Activated CD8-positive, alpha-beta memory T cell treated with anti-CD3 and anti-CD28 coated beads, Interleukin-2, amount 50 U/mL, for 48 hours (primary cell): ENCODE measurements at regions not wholly inside any gene's neighbourhood (a gene's known extent, or its start where the extent isn't known, plus 50 kb on each side); places are given as distances from the start of the nearest gene placed in this dataset.

Experiments used
- DNase-seq: peaks from one replicate; pipeline ENCODE4 v3.0.0-alpha.2; 2020

GRCh38 chr4:127534041-127534825 lies 98.5 kb upstream of the INTU start:
- no peak for DNase-seq

- DNase-seq, result no peak
Observed at GRCh38 chr4:127538016-127538415, 94.7 kb upstream of the INTU start.

DNA sequence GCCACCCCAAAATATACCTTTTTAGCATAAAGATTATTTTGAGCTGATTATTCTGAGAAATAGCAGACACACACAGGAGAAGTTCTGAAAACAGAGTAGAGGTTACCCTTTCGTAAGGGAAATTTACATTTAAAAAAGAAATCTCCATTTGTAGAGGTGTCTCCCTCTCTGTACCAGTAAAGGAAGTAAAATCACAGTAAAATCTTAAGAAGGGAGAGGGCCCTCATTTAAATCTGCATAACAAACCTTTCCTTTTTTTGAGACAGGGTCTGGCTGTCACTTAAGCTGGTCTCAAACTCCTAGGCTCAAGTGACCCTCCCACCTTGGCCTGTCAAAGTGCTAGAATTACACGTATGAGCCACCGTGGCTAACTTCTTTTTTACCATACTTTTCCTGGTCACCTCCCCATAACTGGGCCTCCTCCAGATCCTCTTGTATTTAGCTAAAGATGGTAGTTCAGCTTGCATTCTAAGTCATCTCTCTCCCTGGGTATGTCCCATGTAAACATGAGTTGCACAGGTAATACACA lies 92.2 kb upstream of the INTU start:
- no peak for DNase-seq

DNA sequence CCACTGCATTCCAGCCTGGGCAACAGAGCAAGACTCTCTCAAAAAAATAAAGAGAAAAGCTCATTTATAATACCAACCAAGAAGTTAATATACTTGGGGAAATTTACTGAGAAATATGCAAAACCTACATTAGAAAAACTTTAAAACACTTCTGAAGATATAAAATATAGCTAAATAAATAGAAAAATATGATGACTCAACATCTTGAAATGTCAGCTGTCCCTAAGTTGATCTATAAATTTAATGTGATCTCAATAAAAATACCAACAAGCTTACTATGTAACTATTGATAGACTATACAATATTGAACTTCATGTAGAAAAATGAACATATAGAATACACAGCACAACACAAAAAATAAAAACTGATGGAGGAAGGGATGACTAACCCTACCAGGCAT lies 87.5 kb upstream of the INTU start:
- no peak for DNase-seq

- DNase-seq, result no peak
Observed at GRCh38 chr4:127548990-127549925, 83.5 kb upstream of the INTU start.

GRCh38 chr4:127555106-127555505 lies 77.7 kb upstream of the INTU start:
- no peak for DNase-seq

GRCh38 chr4:127558088-127558487 lies 74.7 kb upstream of the INTU start:
- DNase-seq, result no peak

GRCh38 chr4:127558489-127559407 lies 74.0 kb upstream of the INTU start:
- no peak for DNase-seq

- DNase-seq, result no peak
Observed at GRCh38 chr4:127559981-127560380, 72.8 kb upstream of the INTU start.

DNA sequence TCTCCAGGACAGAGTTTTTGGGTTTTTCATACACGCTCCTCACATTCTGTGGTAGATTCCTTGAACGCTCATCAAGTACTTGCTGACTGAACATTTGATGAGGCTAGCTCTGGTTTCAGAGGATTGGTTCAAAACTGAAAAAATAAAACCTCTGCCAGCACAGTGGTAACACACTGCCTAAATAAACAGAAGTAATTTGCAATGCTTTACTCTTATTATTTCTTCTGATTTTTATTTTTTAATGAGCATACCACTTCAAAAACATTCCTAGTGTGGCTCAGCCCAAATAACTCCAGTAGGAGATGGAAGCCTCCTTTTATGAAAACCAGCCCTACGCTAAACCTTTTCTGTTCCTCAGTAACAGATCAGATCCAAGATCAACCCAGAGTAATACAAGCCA lies 72.0 kb upstream of the INTU start:
- DNase-seq, result no peak

GRCh38 chr4:127574643-127575042 lies 58.1 kb upstream of the INTU start:
- DNase-seq, result no peak

DNA sequence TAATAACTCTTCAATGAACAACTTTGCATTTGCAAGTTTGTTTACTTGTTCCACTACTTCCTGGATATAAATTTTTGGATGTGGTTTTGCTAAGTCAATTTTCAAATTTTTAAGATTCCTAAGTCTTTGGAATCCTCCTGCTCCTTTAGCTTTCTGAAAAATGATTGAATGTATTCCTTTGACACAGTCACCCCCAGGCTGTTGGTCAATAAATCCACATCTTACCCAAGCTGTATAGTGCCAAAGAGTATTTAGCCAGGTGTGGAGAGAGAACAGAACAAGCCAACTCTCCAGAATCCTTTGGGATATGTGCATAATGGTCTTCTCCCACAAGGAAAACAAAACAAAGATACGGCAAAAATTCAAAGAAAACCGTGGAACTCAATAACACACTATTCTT lies 56.9 kb upstream of the INTU start:
- no peak for DNase-seq

DNA sequence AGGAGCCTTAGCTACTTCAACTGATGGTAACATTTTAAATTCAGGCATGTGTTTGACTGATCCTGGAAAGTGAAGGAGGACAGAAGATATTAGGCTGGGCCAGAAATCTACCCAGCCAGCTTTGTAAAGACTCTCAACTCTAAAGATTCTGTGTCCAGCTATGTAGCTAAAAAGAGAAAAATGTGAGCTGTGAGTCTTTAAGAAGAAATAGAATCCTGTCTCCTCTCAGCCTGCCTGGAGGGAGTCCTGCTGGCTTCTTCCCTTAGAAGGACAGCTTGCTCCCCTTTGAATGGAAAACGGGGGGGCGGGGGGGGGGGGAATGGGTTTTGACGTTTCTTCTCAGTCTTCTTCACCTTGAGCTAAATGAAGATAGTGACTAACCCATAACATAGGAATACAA lies 54.3 kb upstream of the INTU start:
- DNase-seq, result no peak

DNA sequence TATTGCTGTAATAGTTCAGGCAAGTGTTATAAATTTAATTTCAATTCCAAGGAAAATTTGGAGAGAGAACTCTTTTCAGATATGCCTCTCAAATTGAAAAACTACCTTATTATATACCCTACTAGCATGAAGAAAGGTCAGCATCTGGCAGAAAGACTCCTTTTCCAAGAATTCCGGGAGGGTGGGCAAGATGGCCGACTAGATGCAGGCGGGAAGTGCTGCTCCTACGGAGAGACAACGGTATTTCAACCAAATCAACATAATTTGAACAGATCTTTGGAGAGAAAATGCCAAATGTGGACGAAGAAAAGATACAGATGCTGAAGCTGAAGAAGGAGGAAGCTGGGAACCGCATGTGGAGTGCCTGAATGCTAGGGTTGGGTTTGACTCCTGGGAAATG lies 53.8 kb upstream of the INTU start:
- no peak for DNase-seq

- no peak for DNase-seq
Observed at GRCh38 chr4:127579821-127580220, 52.9 kb upstream of the INTU start.

GRCh38 chr4:127580300-127580699 lies 52.5 kb upstream of the INTU start:
- no peak for DNase-seq

DNA sequence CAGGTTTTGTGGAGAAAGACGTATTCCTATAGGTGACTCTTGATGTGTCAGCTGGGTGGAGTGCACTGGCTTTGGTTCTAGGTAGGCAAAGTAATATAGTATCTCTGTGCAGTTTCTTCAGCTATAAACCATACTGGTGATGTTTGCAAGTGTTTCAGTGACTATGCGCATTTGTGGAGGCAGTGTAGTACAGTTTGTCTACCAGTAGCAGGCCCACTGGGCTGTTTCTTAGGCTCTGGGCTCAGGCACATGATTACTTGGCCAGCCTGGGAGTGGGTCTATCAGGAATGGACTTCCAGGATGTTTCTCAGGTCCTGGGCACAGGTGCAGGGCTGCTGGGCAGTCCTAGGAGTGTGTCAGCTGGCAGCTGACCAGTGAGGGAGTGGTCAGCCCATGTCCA lies 51.9 kb upstream of the INTU start:
- no peak for DNase-seq
